Epithelial cell of prostate (primary cell): ENCODE measurements at regions not wholly inside any gene's neighbourhood (a gene's known extent, or its start where the extent isn't known, plus 50 kb on each side); places are given as distances from the start of the nearest gene placed in this dataset.
"Not testable (repeated sequence)": the region's sequence is repeated elsewhere in the genome, so short reads cannot be mapped to it uniquely, and the experiment has no call there.

Experiments used
- DNase-seq: peaks from one replicate; pipeline ENCODE4 v3.0.0-alpha.2; 2011; ENCODE audit warnings: low read depth, low spot score
- H3K27ac ChIP-seq: fragments of 450-650 bp; 2 replicates; pipeline ENCODE4 v1.5.1; 2017; ENCODE audit warnings: mild to moderate bottlenecking

GRCh38 chr10:8401531-8401930 is 347.0 kb downstream of the GATA3 start:
- DNase-seq: no peak
- no peak overlapping the region for H3K27ac ChIP-seq

- no peak for DNase-seq
- no peak overlapping the region for H3K27ac ChIP-seq
Observed at GRCh38 chr10:8402576-8402975, 348.1 kb downstream of the GATA3 start.

DNA sequence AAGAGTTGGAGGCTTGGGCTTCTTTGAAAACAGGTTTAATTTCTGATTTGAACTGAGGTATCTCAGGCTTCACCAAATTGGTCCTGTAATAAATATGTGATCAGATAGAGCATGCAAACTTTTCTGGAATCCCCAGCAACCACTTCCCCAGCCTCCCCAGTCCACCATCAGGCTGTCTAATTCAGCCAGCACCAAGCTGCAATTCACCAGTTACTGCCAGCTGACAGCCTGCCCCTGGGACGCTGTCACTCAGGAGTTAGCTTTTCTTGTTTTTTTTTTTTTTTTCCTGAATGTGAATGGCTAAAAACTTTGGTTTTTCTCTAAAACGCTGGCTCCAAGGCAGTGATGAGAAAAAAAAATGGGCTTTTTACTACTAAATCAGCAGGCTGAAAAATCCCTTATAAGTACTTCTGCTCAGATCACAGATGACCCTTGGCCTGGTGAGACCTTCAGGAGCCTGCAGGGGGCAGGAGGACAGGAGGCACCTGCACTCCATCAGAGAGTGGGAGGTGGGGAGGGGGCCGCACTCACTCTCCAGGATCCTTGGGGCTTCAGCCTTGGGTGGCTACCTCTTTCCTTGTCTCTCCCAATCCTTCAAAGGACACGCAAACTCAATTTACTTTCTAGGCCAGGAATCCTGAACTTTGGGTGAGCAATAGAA is 349.4 kb downstream of the GATA3 start:
- no peak overlapping the region for H3K27ac ChIP-seq

GRCh38 chr10:8404721-8405120 is 350.2 kb downstream of the GATA3 start:
- DNase-seq: no peak
- H3K27ac ChIP-seq: no peak overlapping the region

More for the DNA sequence above, 349.4 kb downstream of the GATA3 start:
- DNase-seq: no peak

DNA sequence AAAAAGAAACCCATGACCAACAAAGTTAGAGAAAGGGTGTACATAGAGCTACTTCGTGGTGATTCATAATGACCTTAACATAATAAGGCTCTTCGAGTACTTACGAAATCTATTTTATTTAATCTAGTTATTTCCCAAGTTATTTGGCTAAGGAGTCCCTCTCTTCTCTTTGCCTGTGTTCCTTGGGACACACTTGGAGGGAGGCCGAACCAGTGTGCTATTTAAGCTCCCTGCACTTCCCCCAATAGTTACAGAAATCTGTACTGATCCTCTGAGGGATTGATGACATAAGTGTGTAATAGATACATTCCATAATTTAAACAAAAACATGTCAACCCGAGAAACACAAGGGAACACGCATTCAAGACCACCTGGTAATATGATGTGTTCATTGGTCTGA is 351.1 kb downstream of the GATA3 start:
- no peak for DNase-seq
- no peak overlapping the region for H3K27ac ChIP-seq

DNA sequence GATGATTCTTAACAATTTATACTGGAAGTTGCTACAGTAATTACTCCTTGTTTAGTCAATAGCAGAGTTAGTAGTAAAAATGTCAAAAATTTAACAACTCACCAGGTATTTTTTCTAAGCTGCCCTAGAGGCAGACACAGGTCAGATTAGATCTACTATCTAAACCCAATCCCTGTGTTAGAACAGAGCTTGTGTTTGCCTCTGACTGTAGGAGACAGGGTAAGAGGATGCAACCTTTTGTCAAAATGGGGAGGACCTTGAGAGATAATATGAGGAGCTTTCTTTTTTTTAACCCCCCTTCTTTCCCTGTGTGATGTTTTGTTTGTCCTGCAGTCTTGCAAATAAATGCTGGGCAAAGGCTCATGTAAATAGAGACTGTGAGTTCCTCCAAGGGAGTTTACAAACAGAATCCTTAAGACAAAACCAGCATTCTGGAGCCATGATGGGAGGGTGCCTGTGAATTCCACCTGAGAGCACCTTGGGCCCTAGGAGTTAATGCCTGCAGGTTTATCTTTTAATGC is 353.1 kb downstream of the GATA3 start:
- no peak overlapping the region for H3K27ac ChIP-seq
- no peak for DNase-seq

DNA sequence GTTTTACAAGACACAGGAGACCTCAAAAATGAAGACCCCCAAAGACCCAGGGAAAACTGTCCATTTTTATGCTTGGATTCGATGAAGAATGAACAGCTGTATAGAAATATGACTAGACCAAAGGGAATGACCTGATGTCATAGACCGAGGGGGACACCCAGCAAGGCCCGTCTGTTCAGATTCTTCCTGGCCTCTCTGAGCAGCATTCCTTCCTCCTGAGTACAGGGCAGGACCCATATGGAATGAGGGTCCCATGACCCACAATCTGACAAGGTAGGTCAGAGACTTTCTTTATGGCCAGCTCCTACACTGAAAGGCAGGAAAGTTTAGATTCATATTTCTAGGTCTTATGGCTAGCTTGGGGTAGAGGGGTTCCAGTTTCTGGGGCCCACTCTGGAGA is 356.0 kb downstream of the GATA3 start:
- DNase-seq: no peak
- H3K27ac ChIP-seq: no peak overlapping the region

- DNase-seq: no peak
- H3K27ac ChIP-seq: no peak overlapping the region
Observed at GRCh38 chr10:8412541-8412940, 358.1 kb downstream of the GATA3 start.

GRCh38 chr10:8415029-8415428 is 360.5 kb downstream of the GATA3 start:
- H3K27ac ChIP-seq, DNase-seq: not testable (repeated sequence)

GRCh38 chr10:8416192-8416701 is 361.8 kb downstream of the GATA3 start:
- DNase-seq: no peak
- H3K27ac ChIP-seq: no peak overlapping the region

- DNase-seq: no peak
- H3K27ac ChIP-seq: no peak overlapping the region
Observed at GRCh38 chr10:8416760-8417159, 362.3 kb downstream of the GATA3 start.

DNA sequence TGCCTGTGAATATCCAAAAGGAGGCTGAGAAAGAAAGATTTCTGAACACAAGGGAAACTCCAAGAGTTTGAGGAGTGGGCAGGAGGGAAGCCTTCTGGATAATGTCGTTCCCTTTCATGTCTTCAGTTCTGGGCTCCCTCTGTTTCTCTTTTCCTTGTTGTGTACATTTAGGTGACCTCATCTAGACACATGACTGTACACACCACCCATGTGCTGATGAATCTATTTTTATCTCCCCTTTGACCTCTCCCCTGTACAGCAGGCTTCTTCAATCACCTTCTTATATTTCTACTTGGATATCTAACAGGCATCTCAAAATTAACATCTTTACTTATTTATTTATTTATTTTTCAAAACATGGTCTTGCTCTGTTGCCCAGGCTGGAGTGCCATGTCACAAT is 363.1 kb downstream of the GATA3 start:
- H3K27ac ChIP-seq: no peak overlapping the region
- DNase-seq: no peak

- no peak overlapping the region for H3K27ac ChIP-seq
- no peak for DNase-seq
Observed at GRCh38 chr10:8418631-8419030, 364.1 kb downstream of the GATA3 start.

DNA sequence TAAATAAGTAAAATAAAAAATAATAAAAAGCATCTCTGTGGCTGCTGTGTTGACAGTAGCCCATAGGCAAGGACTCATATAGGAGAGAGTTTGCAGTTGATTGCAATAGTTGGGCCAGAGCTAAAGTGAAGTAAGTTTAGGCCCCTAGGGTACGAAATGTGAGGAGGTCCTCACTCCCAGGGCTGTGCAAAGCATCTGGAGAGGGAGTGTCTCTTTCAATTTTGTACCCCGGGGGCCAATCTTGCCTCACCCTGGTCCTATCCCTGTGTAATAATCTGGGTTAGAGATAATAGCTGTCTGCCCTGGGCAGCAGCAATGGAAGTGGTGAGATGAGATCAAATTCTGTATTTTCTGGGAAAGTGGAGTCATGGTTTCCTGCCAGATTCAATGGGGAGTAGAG is 365.7 kb downstream of the GATA3 start:
- DNase-seq: no peak

GRCh38 chr10:8424555-8425211 is 370.2 kb downstream of the GATA3 start:
- no peak overlapping the region for H3K27ac ChIP-seq
- DNase-seq: no peak

More for the DNA sequence above, 365.7 kb downstream of the GATA3 start:
- H3K27ac ChIP-seq: no peak overlapping the region

DNA sequence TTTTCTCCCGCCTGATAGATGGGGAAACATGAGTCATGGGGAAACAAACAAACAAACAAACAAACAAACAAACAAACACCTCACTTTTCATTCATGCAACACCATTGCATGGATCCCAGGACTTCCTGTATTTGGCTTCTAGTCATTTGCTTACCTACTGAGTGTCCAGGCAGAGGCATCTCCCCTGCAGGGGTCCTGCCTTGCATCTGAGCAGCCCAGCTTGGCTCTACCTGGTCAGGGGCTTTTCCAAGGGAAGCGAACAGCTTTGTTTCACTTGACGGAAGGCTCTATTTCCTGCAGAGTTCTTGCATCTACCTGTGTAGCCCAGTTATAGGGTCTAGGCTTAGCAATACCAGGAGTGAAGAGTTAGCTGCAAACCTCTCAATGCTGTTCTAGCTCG is 374.2 kb downstream of the GATA3 start:
- no peak for DNase-seq
- H3K27ac ChIP-seq: no peak overlapping the region

- no peak overlapping the region for H3K27ac ChIP-seq
- no peak for DNase-seq
Observed at GRCh38 chr10:8430321-8430720, 375.8 kb downstream of the GATA3 start.

GRCh38 chr10:8431511-8431910 is 377.0 kb downstream of the GATA3 start:
- DNase-seq: no peak
- H3K27ac ChIP-seq: no peak overlapping the region

DNA sequence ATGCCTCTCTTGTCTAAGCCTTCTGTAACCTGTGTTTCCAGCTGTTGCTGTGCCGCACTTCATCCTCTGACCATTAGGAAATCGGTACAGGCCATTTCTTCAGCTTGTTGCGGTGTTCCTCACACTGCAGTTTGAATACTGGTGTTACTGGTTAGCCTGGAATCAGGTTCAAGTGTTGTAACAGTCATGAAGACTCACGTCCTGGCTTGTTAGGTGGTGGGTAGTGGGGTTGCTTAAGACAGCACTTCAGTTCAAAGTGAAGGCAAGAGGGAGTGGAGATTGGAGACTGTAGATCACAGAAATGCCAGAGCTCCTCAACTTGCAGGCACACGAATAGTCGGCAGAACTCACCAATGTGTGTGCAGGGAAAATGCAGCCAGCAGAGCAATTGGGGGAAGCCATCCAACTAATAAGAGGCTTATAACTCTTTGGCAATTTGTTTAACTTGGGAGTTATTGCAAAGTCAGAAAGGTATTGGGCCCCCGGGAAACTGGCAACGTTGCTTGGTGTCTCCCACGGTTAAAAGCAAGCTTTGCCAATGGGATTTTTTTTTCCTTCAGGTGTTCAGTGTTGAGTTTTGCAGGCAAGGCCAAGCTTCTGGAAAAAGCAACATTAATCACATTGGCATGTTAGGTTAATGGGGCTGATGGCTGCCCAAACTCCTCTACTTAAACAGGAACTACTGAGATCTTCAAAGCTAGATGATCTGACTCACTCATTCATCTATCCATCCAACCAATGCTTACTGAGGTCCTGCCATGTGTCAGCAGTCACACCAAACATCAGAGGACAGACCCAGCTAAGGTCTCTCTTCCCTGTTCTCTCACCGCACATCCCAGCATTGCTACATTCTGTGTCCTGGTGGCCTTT is 380.9 kb downstream of the GATA3 start:
- peak; percentile 98 for DNase-seq
- H3K27ac ChIP-seq: peak overlapping the region; percentile 66

DNA sequence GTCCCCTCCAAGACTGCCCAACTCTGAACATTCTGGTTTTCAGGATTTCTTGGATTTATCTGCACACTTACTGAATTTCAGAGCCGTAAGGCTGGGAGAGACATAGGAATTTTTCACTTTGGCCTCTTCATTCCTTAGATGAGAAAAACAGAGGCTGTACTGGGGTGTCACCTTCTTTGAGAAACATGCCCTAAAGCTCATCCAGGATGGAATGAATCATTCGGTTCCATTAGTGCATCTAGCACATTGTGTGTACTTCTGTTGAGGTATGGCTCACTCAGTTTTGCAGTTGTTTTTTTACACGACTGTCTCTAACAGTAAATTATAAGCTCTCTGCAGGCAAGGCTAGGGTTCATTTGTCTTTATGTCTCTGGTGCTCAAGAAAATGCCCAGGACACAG is 383.4 kb downstream of the GATA3 start:
- H3K27ac ChIP-seq: no peak overlapping the region
- DNase-seq: no peak

DNA sequence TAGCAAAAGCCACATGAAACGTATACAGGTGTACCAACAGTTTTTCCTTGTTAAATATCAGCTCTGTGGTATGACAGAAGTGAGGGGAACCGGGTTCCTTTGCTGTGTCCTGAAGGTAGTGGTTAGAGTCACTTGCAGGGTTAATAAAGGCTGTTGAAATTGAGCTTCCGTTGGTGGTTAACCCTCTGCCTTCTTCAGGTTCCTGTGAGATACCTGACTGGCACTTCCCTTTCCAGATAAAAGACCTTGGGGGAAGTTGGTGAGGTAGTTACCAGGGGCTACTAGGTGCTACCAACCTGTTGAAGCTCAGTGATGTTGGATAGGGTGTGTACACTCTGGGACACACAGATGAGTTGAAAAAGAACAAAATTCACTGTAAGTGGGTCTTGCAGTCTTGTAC is 384.1 kb downstream of the GATA3 start:
- H3K27ac ChIP-seq: no peak overlapping the region
- no peak for DNase-seq
